RCC 7860 (cell line): ENCODE measurements at regions not wholly inside any gene's neighbourhood (a gene's known extent, or its start where the extent isn't known, plus 50 kb on each side); places are given as distances from the start of the nearest gene placed in this dataset.

Source experiments
- DNase-seq: peaks from one replicate; pipeline ENCODE4 v3.0.0-alpha.2; 2015; ENCODE audit warnings: low spot score
- FAIRE-seq: peaks from 2 replicates; lab custom pipeline; 2012; peaks lifted over from hg19 to GRCh38; lab: Jason Lieb, UNC

DNA sequence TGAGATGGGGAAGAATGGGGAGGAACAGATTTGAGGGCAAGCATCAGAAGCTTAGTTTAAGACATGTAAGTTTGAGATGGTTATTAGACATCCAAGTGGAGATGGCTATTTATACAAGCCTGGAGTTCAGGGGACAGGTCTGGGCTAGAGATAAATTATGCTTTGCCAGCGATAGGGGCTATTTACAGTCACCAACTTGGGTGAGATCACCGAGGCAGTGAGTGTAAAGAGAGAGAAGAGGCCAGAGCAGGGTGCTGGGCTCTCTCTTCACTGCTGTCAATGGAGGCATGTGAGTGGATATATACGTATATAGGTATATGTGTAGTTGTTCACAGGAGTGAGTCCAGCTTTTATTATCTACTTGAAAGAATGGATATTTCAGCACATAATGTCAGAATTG is 81.0 kb downstream of the QPCT start:
- FAIRE-seq (no peak), DNase-seq (no peak)

GRCh38 chr2:37427241-37427640 is 82.8 kb downstream of the QPCT start:
- DNase-seq, result no peak

GRCh38 chr2:37436323-37436722 is 91.9 kb downstream of the QPCT start:
- no peak for FAIRE-seq

More at GRCh38 chr2:37427241-37427640, 82.8 kb downstream of the QPCT start:
- FAIRE-seq, result no peak

GRCh38 chr2:37439131-37439642 is 94.8 kb downstream of the QPCT start:
- DNase-seq (no peak), FAIRE-seq (no peak)

More at GRCh38 chr2:37436323-37436722, 91.9 kb downstream of the QPCT start:
- no peak for DNase-seq

GRCh38 chr2:37441055-37441454 is 96.6 kb downstream of the QPCT start:
- FAIRE-seq (no peak), DNase-seq (peak; percentile 19)

GRCh38 chr2:37443082-37443481 is 98.7 kb downstream of the QPCT start:
- FAIRE-seq (no peak), DNase-seq (no peak)

DNA sequence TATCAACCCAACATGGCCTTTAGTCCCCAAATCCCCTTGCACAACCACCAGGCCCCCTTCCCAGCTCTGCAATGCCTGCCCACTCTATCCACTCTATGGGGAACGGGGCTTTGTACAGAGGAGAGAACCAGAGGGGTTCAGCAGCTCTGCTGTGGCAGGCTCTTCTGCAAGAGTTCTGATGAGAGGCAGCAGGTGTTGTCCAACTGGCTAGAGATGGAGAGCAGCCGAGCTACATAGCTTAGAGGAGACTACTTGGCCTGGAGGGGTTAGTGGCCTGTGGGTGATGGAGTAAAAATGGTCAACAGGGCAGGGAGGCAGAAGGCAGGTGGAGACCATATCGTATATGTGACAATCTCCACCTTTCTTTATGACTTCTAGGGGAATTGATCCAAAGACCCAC is 103.0 kb downstream of the QPCT start:
- no peak for DNase-seq
- FAIRE-seq, result no peak

DNA sequence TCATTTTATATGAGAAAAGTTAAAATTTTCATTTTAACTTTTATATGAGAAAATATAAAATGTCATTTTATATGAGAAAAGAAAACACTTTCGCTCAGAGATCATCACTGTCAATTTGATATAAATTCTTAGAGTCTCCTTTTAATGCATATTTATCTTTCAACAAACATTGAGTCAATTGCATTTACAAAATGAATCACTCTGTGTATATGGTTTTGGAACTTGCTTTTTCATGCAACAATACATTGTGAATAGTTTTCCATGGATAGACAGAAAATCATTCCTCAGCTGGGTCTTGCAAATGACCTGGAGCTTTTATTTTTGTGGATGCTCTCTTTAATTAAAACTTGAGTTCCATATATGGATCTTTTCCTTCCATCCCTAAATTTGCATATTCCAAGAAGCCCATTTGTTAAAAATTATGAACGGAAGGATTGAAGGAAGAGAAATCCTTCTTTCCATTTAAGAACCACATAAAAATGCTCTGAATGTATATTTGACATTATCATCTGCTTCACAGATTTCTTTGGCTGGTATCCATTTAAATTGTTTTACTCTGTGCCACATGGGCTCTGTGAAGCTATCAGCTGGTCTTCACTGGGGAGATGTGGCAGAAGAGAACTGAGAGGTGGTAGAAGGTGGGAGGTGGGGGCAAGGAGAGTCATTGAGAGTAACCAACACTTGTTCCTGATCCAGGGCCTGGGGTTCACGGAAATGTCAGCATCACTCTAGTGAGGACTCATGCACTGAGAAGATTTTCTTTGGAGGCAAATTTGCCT is 104.1 kb downstream of the QPCT start:
- FAIRE-seq, result no peak
- no peak for DNase-seq

- no peak for FAIRE-seq
- DNase-seq, result no peak
Measured at GRCh38 chr2:37449761-37450296, 105.4 kb downstream of the QPCT start.

DNA sequence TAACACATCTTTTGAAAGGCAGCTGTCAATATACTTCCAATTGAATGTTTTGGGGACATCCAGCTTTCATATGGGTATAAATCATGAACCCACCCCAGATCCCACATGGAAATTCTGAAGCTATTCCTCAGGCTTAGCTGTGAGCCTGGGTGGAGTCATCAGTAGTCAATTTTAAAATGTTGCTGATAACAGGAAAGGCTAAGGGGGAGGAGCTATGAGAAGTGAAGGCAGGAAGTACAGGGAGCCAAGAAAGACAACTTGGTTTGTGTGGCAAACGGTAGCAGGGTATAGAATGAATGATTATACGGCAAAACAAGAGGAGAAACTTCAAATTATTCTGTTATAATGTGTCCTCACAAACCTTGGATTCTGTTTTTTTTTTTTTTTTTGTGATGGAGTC is 108.6 kb downstream of the QPCT start:
- FAIRE-seq (no peak), DNase-seq (no peak)

DNA sequence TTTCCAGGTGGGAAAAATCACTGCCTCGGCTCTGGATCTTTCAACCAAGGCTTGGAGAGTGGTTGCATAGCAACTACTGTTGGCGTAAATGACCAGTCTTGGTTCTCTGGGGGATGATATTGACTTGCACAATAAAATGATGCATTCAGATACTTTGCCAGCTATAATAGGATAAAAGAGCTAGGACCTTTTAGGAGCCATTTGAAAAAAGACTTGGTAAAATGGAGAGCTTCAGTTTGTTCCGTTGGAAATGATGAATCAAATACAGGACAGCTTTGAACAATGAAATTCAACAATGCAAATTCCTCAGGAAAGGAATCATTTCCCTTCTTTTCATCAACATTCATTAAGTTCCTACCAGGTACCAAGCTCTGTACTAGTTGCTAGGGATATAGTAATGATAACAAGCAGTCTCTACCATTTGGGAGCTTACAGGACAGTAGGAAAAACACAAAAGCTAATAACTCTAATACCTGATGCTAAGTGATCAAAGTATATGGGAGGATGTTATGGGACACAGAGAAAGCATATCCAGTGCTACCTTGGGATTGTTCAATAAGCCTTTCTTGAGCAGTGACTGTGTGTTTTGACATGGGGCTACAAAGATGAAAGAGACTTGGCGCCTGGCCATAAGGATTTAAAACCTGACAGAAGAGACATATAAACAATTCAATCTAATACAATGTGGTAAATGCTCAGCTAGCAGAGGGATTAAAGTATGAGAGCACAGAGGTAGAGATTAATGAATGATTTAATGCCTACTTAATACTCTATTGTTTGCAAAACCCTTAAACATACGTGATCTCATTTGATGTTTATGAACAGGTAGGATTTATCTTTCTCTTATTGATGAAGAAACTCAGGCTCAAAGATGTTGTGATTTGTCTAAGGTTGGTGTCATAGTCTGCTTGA is 110.7 kb downstream of the QPCT start:
- no peak for FAIRE-seq
- no peak for DNase-seq

DNA sequence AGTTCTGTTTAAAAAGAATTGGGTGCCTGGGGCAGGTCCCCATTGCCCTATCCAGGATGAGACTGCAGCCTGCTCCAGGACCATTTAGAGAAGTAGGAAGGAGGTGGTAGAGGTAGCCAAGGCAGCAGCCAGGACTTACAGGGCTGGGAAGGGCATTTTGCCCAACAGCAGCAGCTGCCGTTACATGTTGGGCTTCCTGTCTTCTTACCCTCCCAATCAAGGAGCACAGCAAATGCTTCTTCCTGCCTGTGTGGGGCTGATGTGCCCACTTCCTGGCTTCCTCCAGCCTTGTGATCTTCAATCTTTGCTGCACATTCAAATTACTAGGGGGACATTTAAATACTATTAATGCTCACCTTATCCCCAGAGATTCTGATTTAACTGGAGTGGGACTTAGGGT is 112.0 kb downstream of the QPCT start:
- DNase-seq, result no peak
- FAIRE-seq, result no peak

DNA sequence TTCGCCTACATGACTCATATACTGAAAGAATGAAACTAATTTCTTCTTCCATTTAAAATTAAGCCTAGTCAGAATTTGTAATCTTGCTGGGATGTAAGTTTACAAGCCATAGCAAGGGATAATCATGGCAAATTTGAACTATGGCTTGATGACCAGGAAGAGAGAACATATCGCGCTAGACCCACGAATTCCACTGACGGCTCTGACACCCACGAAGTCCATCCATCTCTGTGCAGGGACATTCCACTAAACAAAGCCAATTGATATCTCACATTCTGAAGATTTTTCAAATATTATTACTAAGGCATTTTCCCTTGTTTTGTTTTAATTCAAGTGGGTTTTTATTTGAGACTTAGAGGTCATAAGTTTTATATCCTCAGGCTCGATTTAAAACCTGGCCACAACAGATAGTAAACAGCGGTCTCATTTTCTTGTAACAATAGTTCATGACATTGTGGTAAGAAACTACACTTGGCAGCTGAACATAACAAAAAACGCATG is 113.0 kb downstream of the QPCT start:
- DNase-seq, result no peak
- FAIRE-seq, result no peak

DNA sequence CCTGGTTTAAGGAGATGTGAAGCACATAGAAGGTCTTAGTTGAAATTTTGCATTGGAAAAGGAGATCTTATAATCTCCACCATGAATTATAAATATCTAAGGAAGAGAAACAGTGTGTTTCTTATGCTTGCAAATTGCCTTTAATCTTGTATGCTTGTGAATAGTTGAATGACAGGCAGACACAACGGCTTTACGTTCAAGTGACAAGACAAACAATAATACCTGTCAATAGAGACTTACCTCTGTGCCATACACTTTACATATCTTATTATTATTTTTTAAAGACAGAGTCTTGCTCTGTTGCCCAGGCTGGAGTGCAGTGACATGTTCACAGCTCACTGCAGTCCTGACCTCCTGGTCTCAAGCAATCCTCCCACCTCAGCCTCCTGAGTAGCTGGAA is 113.7 kb downstream of the QPCT start:
- DNase-seq, result no peak
- no peak for FAIRE-seq

DNA sequence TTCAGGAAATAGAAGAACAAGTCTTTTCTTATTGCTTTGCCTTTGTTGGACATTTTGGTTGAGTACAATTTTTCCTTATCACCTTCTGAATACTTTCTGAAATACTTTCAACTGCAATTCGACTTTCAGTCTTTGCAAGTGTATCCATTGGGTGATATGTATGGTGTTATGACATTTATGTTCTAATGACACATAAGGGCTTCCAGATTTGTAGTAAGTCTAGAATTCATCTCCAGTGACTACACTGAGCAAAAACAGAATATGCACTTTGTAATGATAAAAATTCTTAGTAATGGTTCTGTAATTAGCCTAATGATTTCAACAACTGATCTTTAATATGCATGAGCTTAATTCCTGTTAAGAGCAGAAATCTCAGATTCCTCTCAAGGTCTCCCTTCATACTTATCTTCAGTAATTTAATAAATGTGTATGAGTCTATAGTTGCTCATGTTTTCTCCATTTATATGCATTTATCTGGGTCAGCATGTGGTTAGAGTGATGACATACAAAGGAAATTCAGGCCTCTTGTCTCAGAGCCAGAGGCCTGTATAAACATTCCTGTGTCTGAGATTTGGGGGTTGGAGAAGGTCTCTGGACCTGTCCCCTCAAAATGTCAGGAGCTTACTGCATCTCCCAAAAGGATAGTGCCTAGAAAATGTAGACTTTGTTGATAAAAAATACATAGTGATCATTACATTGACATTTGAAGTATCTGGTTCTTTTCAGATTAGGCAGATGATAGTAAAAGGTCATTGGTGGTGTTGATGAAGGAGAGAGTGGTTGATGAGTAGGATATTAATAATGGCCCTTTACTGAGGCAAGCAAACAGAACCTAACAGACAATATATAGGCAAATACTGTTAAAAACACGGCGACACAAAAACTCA is 114.9 kb downstream of the QPCT start:
- FAIRE-seq (no peak), DNase-seq (peak; percentile 50)

GRCh38 chr2:37460896-37461229 is 116.4 kb downstream of the QPCT start:
- DNase-seq, result no peak
- FAIRE-seq, result no peak

GRCh38 chr2:37464067-37464466 is 119.6 kb downstream of the QPCT start:
- DNase-seq, result no peak

GRCh38 chr2:37466533-37467222 is 122.2 kb downstream of the QPCT start:
- no peak for FAIRE-seq
- no peak for DNase-seq

More at GRCh38 chr2:37464067-37464466, 119.6 kb downstream of the QPCT start:
- no peak for FAIRE-seq

GRCh38 chr2:37468170-37468569 is 123.7 kb downstream of the QPCT start:
- FAIRE-seq (no peak), DNase-seq (no peak)

DNA sequence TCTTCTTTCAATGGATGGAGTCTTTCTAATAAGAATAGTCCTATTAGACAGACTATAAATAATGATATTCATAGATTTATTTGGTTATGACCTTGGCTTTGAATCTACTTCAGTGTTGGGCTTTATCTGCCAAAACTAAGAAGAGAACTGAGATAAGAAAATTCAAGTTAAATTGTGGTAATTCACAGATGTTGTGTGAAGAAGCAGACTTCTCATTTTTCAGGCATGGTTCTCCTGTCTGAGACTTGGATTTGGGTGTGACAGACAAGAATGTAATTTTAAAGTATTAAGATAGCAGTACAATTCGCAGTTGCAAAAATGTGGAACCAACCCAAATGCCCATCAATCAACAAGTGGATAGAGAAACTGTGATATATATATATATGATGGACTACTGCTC is 124.7 kb downstream of the QPCT start:
- FAIRE-seq (no peak), DNase-seq (no peak)
